ENCODE measurements at regions not wholly inside any gene's neighbourhood (a gene's known extent, or its start where the extent isn't known, plus 50 kb on each side); places are given as distances from the start of the nearest gene placed in this dataset.

DNA sequence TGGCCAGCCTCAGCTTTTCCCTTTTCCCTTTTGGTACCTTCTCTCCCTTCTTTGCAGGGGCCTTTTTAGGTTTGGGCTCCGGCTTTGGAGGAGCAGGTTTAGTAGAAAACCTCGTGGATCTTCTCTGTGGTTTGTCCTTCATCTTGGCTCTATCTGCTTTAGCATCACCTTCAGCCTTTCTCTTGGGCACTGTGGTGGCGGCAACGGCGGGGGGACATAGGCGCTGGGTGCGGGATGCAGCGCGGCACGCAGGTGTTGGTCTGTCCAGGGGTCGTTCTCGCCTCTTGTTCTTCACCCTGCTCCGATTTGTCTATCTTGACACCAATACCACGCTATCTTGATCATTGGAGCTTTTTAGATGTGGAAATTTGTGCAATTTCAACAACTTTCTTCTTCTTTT, 64.5 kb upstream of the SMAD3 start:
- DNase-seq (ENCODE audit: low read depth): no peak

GRCh38 chr15:67002368-67002767, 63.0 kb upstream of the SMAD3 start:
- no peak for DNase-seq (ENCODE audit: low read depth)

DNA sequence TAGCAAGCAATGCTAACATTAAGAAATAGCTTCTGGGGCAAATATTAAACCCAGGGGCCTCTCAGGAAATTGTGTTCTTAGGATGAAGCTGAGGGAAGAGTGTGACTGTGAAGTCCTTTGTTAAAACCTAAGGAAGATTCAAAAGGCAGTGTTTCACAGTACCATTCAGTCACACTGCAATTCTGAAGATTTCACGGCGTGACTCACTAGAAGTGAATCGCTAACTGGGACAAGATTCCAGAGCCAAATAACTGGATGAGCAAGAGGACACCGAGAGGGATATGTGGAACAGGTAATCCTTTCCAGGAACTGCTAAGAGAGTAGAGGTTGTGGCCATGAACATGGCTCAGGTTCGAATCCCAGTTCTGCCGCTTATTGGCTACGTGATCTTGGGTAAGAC, 61.8 kb upstream of the SMAD3 start:
- DNase-seq (ENCODE audit: low read depth): no peak

- no peak for DNase-seq (ENCODE audit: low read depth)
Observed at GRCh38 chr15:67004142-67004541, 61.3 kb upstream of the SMAD3 start.

DNA sequence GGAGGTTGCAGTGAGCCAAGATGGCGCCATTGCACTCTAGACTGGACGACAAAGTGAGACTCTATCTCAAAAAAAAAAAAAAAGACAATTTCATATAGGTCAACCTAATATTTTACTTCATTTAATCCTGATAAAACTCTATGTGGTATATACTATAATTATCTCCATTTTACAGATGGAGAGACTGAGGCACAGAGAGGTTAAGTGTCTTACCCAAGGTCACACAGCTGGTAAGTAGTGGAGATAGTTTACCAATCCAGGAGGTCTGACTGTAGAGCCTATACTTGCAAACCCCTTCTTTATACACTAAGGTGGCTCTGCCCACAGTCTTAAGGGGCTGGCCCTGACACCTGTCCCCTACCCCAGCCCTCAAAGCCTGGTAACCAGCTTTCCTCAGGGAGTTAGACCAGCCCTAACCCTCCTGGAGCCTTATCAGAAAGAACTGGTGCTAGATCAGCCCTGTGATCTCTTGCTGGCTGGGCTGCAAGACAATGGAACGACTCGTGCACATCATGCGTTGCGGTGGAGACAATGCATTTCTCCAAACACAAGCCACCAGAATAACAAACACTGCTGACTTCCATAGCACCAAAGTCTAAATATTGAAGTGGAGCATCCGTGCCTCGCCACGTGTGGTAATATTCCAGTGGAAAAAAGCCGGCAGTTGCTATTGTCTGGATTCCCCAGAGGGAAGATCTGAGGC, 60.0 kb upstream of the SMAD3 start:
- no peak for DNase-seq (ENCODE audit: low read depth)

DNA sequence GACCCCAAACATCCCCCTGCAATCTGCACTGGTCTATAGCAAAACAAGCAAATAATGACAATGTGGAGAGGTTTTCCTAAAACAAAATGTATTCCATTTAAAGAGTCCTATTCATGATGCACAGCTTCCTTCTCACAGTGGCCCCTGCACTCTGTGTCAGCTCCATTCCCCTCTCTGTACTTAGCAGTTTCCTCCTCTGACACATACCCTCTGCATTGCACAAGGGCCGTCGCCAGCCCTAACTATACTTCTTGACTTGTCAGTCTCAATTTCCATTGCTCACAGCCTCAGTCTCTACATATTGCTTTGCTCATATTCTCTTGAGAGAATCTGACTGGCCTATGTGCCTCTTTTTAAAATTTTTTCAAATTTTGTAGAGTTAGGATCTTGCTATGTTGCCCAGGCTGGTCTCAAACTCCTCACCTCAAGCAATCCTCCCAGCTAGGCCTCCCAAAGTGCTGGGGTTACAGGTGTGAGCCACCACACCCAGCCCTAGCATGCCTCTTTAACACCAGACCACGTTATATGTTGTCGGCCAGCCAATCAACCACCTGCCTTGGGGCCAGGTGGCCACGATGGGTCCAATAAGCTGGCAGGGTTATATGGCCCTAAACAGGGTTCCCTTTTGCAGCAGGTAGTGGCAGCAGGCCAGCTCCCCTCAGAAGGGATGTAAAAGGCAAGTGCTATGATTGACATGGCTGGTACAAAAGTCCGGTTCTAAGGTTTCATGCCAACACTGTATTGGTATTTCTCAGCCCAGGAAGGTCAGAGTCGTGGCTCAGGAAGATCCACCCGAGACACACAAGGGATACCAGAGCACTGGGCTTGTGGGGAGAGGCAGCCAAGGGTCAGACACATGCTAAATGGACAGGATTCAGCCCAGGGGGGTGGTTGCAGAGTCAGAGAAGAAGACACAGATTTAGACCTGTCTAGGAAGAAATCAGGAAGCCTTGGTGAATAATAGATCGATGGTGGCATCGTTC, 59.0 kb upstream of the SMAD3 start:
- no peak for DNase-seq (ENCODE audit: low read depth)

GRCh38 chr15:67009576-67010569, 55.5 kb upstream of the SMAD3 start:
- DNase-seq (ENCODE audit: low read depth): no peak

- no peak for DNase-seq (ENCODE audit: low read depth)
Observed at GRCh38 chr15:67010898-67011616, 54.3 kb upstream of the SMAD3 start.

- no peak for DNase-seq (ENCODE audit: low read depth)
Observed at GRCh38 chr15:67011617-67012005, 53.8 kb upstream of the SMAD3 start.

DNA sequence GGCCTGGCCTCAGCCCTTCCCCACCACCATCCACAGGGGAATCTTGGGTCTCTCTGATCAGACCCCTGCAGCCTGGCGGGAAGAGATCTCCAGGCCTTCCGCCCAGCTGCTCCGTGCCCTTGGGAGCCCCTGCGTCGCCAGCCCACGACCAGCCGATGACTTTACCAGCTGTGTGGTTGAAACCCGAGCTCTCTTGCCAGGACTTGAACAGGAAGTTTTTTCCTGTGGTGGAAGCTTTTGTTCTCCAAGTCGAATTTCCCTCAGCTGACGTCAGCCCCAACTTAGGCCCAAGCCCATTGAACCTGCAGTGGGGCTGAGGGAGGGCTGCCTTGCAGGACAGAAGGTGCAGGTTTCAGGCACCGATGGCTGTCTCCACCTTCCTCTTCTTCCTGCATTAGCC, 51.7 kb upstream of the SMAD3 start:
- no peak for DNase-seq (ENCODE audit: low read depth)
